ENCODE measurements at regions not wholly inside any gene's neighbourhood (a gene's known extent, or its start where the extent isn't known, plus 50 kb on each side); places are given as distances from the start of the nearest gene placed in this dataset.

DNA sequence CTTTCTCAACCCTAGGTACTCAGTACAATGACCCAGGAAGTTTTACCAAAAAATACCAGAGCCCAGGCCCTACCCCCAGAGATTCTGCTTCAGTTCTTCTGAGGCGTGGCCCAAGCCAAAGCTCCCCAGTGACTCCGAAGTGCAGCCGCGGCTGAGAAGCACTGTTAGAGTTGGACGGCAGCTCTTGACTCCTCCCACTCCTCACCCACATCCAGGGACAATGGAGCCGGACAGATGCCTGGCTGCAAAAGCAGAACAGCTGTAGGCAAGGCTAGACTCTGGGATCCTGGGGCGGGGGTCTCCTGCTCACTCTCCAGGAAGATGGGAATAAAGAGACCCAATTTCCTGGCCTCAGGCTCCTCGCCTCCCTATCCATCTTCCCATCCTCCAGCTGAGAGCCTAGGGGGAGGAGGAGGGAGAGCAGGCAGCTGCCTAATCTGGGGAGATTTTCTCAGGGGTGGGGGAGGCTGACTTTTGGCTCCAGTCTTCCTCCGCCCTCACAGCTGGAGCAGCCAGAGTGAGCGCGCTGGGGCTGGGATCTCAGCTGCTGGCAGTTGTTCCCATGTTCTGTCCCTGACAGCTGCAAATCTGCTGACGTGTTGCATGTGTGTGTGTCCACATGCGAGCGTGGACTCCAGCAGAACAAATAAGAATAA, 223.8 kb downstream of the OPA1 start:
- H3K79me2 ChIP-seq (ENCODE audit: control insufficient read depth in 1 of 2, insufficient read depth in 2 of 2, low read length in 2 of 2), result no peaks in the 10 kb centered on the region
- no peak overlapping the region for H3K56ac ChIP-seq (replicated peaks; ENCODE audit: insufficient read length, low read depth, low read length)
- ChIA-PET CTCF (ENCODE audit: partially characterized antibody) (interaction anchor here (0.6 to 3.0 kb wide), 5 partner anchors 9 to 321 kb away, joined by 3 to 16 read pairs (median 3); no protein-coding TSS in a partner anchor), POLR2A (ENCODE audit: partially characterized antibody) (interaction anchor here (0.8 to 1.5 kb wide), 2 partner anchors 25 to 471 kb away, joined by 3 read pairs; no protein-coding TSS in a partner anchor)
- FAIRE-seq, result peak; percentile 72
- H4K5ac ChIP-seq (ENCODE audit: insufficient read length, low read depth, low read length), result peak overlapping the region; percentile 8
- DNase-seq (ENCODE audit: low read depth in 1 of 2, low spot score in 2 of 2), result peak; percentile 51 to 70
- no peak overlapping the region for H2AFZ ChIP-seq (ENCODE audit: low read length)
- 22% methylated on average over 14 of the region's 14 CpGs; no CpG with 5 or more reads in 1 of the 2 experiments for WGBS, 2 experiments (ENCODE audit: extremely low coverage in 1 of 2, insufficient coverage in 1 of 2, insufficient read length in 1 of 2, insufficient replicate concordance in 2 of 2, low coverage in 1 of 2, low lambda C conversion rate in 2 of 2, missing lambda C conversion rate in 1 of 2)
- H3K79me1 ChIP-seq (ENCODE audit: low read depth, low read length), result no peaks in the 10 kb centered on the region
- no peaks in the 10 kb centered on the region for H3K23me2 ChIP-seq (ENCODE audit: low read depth, low read length)
- H3K4me3 ChIP-seq (ENCODE audit: extremely low read depth in 1 of 4, insufficient read depth in 2 of 4, low read depth in 3 of 4, low read length in 4 of 4), result peak overlapping the region in 1 of 4 experiments; percentile 20; a peak in 3 of 8 replicates
- peak overlapping the region; percentile 93; the same call in 1 of the 2 replicates for H2BK15ac ChIP-seq (ENCODE audit: low read length)
- H3K36me3 ChIP-seq (ENCODE audit: control insufficient read depth in 2 of 4, insufficient read depth in 4 of 4, low read length in 3 of 4), result no peaks in the 10 kb centered on the region
- H4K20me1 ChIP-seq (replicated peaks in 1 of 2; ENCODE audit: control insufficient read depth in 1 of 2, insufficient read depth in 2 of 2, low read length in 2 of 2), result no peaks in the 10 kb centered on the region
- no peak overlapping the region for H3K4ac ChIP-seq (replicated peaks; ENCODE audit: insufficient read length, low read depth, low read length)
- H3K4me1 ChIP-seq (replicated peaks in 1 of 4; ENCODE audit: control insufficient read depth in 3 of 4, insufficient read depth in 4 of 4, low read length in 3 of 4), result peaks cover 49 to 62% (median 50%) of the 10 kb centered on the region in 4 experiments
- peak overlapping the region; percentile 44; the same call in 1 of the 2 replicates for H2BK5ac ChIP-seq (ENCODE audit: low read depth, low read length)
- H2BK20ac ChIP-seq (ENCODE audit: low read length), result peak overlapping the region; percentile 97
- no peak overlapping the region for H3K9ac ChIP-seq (replicated peaks in 1 of 4; ENCODE audit: extremely low read depth in 1 of 4, low read depth in 3 of 4, low read length in 3 of 4)
- peak overlapping the region; percentile 79 for H3K18ac ChIP-seq (ENCODE audit: extremely low read depth, low read length)
- H3K27ac ChIP-seq (ENCODE audit: low read depth, low read length), result no peak overlapping the region
- H2BK12ac ChIP-seq (ENCODE audit: low read depth, low read length), result peak overlapping the region; percentile 98; the same call in 1 of the 2 replicates
- no peak overlapping the region for H3K23ac ChIP-seq (ENCODE audit: insufficient read length)
- H3K9me3 ChIP-seq (ENCODE audit: insufficient read depth in 2 of 2, low read depth in 1 of 2, low read length in 1 of 2), result no peaks in the 10 kb centered on the region
- H3K14ac ChIP-seq (ENCODE audit: insufficient read length), result no peak overlapping the region
- H3K4me2 ChIP-seq (ENCODE audit: insufficient read depth in 1 of 2, low read depth in 2 of 2, low read length in 2 of 2), result peak overlapping the region; percentile 48 to 49; a peak in 3 of 4 replicates
- no peaks in the 10 kb centered on the region for H3K27me3 ChIP-seq (replicated peaks in 1 of 4; ENCODE audit: control insufficient read depth in 3 of 4, extremely low read depth in 1 of 4, insufficient read depth in 3 of 4, low read length in 3 of 4)
- peak overlapping the region; percentile 88 for H2BK120ac ChIP-seq (replicated peaks; ENCODE audit: low read depth, low read length)
- no peak overlapping the region; the same call in 1 of the 2 replicates for H4K8ac ChIP-seq (ENCODE audit: extremely low read depth, insufficient read depth, low read length)
- no peak overlapping the region for H2AK5ac ChIP-seq (ENCODE audit: low read depth, low read length)
- peak overlapping the region; percentile 58 for H4K91ac ChIP-seq (replicated peaks; ENCODE audit: insufficient read length, low read length)
- TF ChIP-seq POU5F1 (IDR thresholded peaks at IDR 0.05; ENCODE audit: low read depth, low read length) (no peak), MAFK (IDR thresholded peaks at IDR 0.05; ENCODE audit: low read depth, low read length) (no peak), RXRA (IDR thresholded peaks at IDR 0.05; ENCODE audit: insufficient read depth, low read depth, low read length) (no peak), MAX (IDR thresholded peaks at IDR 0.05) (no peak), CTBP2 (IDR thresholded peaks at IDR 0.05; ENCODE audit: borderline replicate concordance, insufficient read depth, insufficient read length, low read length) (peak; percentile 95), FOSL1 (IDR thresholded peaks at IDR 0.05; ENCODE audit: insufficient read depth, low read depth, low read length) (no peak), SP4 (IDR thresholded peaks at IDR 0.05; ENCODE audit: low read length) (no peak), CHD2 (IDR thresholded peaks at IDR 0.05; ENCODE audit: low read length) (no peak), RAD21 (IDR thresholded peaks at IDR 0.05 in 1 of 2, conservative IDR thresholded peaks at IDR 0.05 in 1 of 2; ENCODE audit: low read depth in 2 of 2, low read length in 2 of 2) (0 out of 4 replicates have a peak, but pooled peaks of 1 of the 2 experiments have one; percentile 12), JUN (IDR thresholded peaks at IDR 0.05; ENCODE audit: low read depth, low read length) (no peak), SIN3A (conservative IDR thresholded peaks at IDR 0.05 in 1 of 2, IDR thresholded peaks at IDR 0.05 in 1 of 2; ENCODE audit: low read depth in 1 of 2, low read length in 2 of 2) (0 out of 4 replicates have a peak, but pooled peaks of 1 of the 2 experiments have one; percentile 39)

Data from H1 (cell line).